Endothelial cell of umbilical vein (primary cell): ENCODE measurements at regions not wholly inside any gene's neighbourhood (a gene's known extent, or its start where the extent isn't known, plus 50 kb on each side); places are given as distances from the start of the nearest gene placed in this dataset.

Experiments used
- BruUV-seq: library from RNA; stranded (reverse); fragments of 400-500 nt; replicated peaks from 2 replicates; lab custom pipeline; 2021; lab: Mats Ljungman, UMichigan
- CTCF ChIA-PET: fragments of 300-600, 350-600 bp; sonication (Branson Sonifier 250); formaldehyde crosslinking; loops from one replicate; lab custom pipeline; 2021; ENCODE audit warnings: antibody characterized with exemption, inconsistent platforms; lab: Charles Lee
- POLR2A ChIA-PET: fragments of 300-600, 350-600 bp; sonication (Branson Sonifier 250); formaldehyde crosslinking; loops from one replicate; lab custom pipeline; 2021; ENCODE audit warnings: antibody characterized with exemption, inconsistent platforms; lab: Charles Lee
- DNase-seq: peaks from one replicate; pipeline ENCODE4 v3.0.0-alpha.2; 2011; ENCODE audit warnings: low read depth, low spot score
- FAIRE-seq: peaks from 2 replicates; lab custom pipeline; 2011; peaks lifted over from hg19 to GRCh38; lab: Jason Lieb, UNC
- H2AFZ ChIP-seq: 2 replicates; pipeline ENCODE4 v1.6.0; 2012; ENCODE audit warnings: low read depth, low read length, control low read depth, inconsistent platforms
- H3K27ac ChIP-seq: 2 replicates; pipeline ENCODE4 v1.5.1; 2011; ENCODE audit warnings: low read depth, mild to moderate bottlenecking, control low read depth, low read length, moderate library complexity; ENCODE audit not compliant: insufficient read depth
- H3K27me3 ChIP-seq, 2 experiments: 2 replicates each; pipeline versions ENCODE4 v1.6.0 to v1.6.1; 2011; ENCODE audit warnings: low read length in 2 of 2, mixed read lengths in 1 of 2; ENCODE audit not compliant: control insufficient read depth in 2 of 2, insufficient read depth in 2 of 2
- H3K36me3 ChIP-seq, 2 experiments: 2 replicates in 1 of 2; 3 replicates in 1 of 2; pipeline ENCODE4 v1.5.1; 2011; ENCODE audit warnings: low read length in 2 of 2, mild to moderate bottlenecking in 1 of 2, moderate library complexity in 1 of 2; ENCODE audit not compliant: control insufficient read depth in 2 of 2, insufficient read depth in 2 of 2; ENCODE audit errors: extremely low read depth in 1 of 2
- H3K4me1 ChIP-seq: 3 replicates; pipeline ENCODE4 v1.5.1; 2011; ENCODE audit warnings: mild to moderate bottlenecking, low read length; ENCODE audit not compliant: control insufficient read depth, insufficient read depth; ENCODE audit errors: extremely low read depth
- H3K4me2 ChIP-seq: 2 replicates; pipeline ENCODE4 v1.6.1; 2011; ENCODE audit warnings: low read length, control low read depth, mixed read lengths; ENCODE audit not compliant: insufficient read depth
- H3K4me3 ChIP-seq, 3 experiments: fragments of 200-600 bp in 1 of 3; sonication (generic), shearing (Covaris generic) in 1 of 3; replicated peaks in 1 of 3; 2 replicates each; pipeline ENCODE4 v1.5.1; 2011 to 2016; ENCODE audit warnings: control low read depth in 3 of 3, low read length in 3 of 3, mild to moderate bottlenecking in 2 of 3, inconsistent platforms in 1 of 3, low read depth in 1 of 3, moderate library complexity in 1 of 3; ENCODE audit not compliant: insufficient read depth in 1 of 3
- H3K79me2 ChIP-seq: 2 replicates; pipeline ENCODE4 v1.6.0; 2012; ENCODE audit warnings: low read length, inconsistent platforms; ENCODE audit not compliant: control insufficient read depth, insufficient read depth
- H3K9ac ChIP-seq: replicated peaks from 2 replicates; pipeline ENCODE3; 2011; ENCODE audit warnings: low read length, control low read depth; ENCODE audit not compliant: insufficient read depth; ENCODE audit errors: extremely low read depth
- H3K9me1 ChIP-seq: replicated peaks from 3 replicates; pipeline ENCODE4 v1.6.0; 2011; ENCODE audit warnings: mild to moderate bottlenecking, low read length; ENCODE audit not compliant: control insufficient read depth, insufficient read depth; ENCODE audit errors: extremely low read depth
- H3K9me3 ChIP-seq: replicated peaks from 2 replicates; pipeline ENCODE4 v1.5.1; 2012; ENCODE audit warnings: low read length, inconsistent platforms; ENCODE audit not compliant: control insufficient read depth, insufficient read depth
- H4K20me1 ChIP-seq: replicated peaks from 2 replicates; pipeline ENCODE3; 2011; ENCODE audit warnings: mild to moderate bottlenecking, low read length; ENCODE audit not compliant: control insufficient read depth, insufficient read depth; ENCODE audit errors: extremely low read depth
- CTCF ChIP-seq, 2 donors: IDR thresholded peaks; 1 replicate in 1 of 2; 2 replicates in 1 of 2; pipeline ENCODE4 v1.5.1; 2011; ENCODE audit warnings: low read length in 2 of 2, mild to moderate bottlenecking in 2 of 2, moderate library complexity in 2 of 2, control low read depth in 1 of 2, inconsistent platforms in 1 of 2, low read depth in 1 of 2; ENCODE audit not compliant: insufficient read depth in 1 of 2; ENCODE audit errors: extremely low read depth in 1 of 2
- EZH2 ChIP-seq: IDR thresholded peaks from 2 replicates; pipeline ENCODE4 v1.6.1; 2012; ENCODE audit warnings: borderline replicate concordance, low read depth, mild to moderate bottlenecking, moderate library complexity, low read length, inconsistent platforms; ENCODE audit not compliant: severe bottlenecking
- FOS ChIP-seq: IDR thresholded peaks from 2 replicates; pipeline ENCODE4 v1.6.1; 2011; ENCODE audit warnings: mild to moderate bottlenecking, low read length, moderate library complexity, borderline replicate concordance; ENCODE audit not compliant: insufficient read depth
- GATA2 ChIP-seq: IDR thresholded peaks from 2 replicates; pipeline ENCODE4 v1.7.0; 2011; ENCODE audit warnings: low read depth, mild to moderate bottlenecking, moderate library complexity, mixed read lengths, low read length; ENCODE audit not compliant: insufficient read length, insufficient read depth
- JUN ChIP-seq: IDR thresholded peaks from 2 replicates; pipeline ENCODE4 v1.6.1; 2011; ENCODE audit warnings: borderline replicate concordance, low read depth; ENCODE audit not compliant: insufficient read length, insufficient read depth
- MAX ChIP-seq: IDR thresholded peaks from 2 replicates; pipeline ENCODE4 v1.6.1; 2011; ENCODE audit not compliant: insufficient read depth, insufficient read length
- MYC ChIP-seq: IDR thresholded peaks from one replicate; pipeline ENCODE4 v1.6.1; 2011; ENCODE audit warnings: mild to moderate bottlenecking, low read depth, low read length
- POLR2A ChIP-seq: IDR thresholded peaks from 2 replicates; pipeline ENCODE4 v1.6.1; 2012; ENCODE audit warnings: low read depth, mild to moderate bottlenecking, control low read depth, low read length
- POLR2AphosphoS5 ChIP-seq: IDR thresholded peaks from 2 replicates; pipeline ENCODE4 v1.6.1; 2012; ENCODE audit warnings: low read depth, mild to moderate bottlenecking, control low read depth, low read length, moderate library complexity; ENCODE audit not compliant: insufficient read depth
- dilution Hi-C: fragments of 300-500 bp; cut with MboI; formaldehyde crosslinking; loops from one replicate; pipeline ENCODE4 v1.15.0; 2019; ENCODE audit warnings: low sequenced_read_pairs; ENCODE audit not compliant: extremely low pct_ligation_motif_present
- intact Hi-C: fragments of 100-400 bp; cut with micrococcal nuclease; formaldehyde crosslinking; loops from one replicate; pipeline ENCODE4 v1.10.0; 2022

- Histone ChIP-seq H2AFZ (no peak overlapping the region), H3K79me2 (no peaks in the 10 kb centered on the region), H3K36me3 (no peaks in the 10 kb centered on the region), H3K4me3 (no peak overlapping the region), H3K9ac (no peak overlapping the region), H3K9me1 (no peaks in the 10 kb centered on the region), H3K4me1 (no peaks in the 10 kb centered on the region), H3K27ac (no peak overlapping the region), H3K4me2 (no peak overlapping the region), H3K27me3 (no peaks in the 10 kb centered on the region), H3K9me3 (no peaks in the 10 kb centered on the region), H4K20me1 (no peaks in the 10 kb centered on the region)
- BruUV-seq = no TSS peak
- TF ChIP-seq GATA2 (no peak), EZH2 (no peak), CTCF (IDR thresholded peaks at IDR 0.05; ENCODE audit: extremely low read depth in 1 of 2, insufficient read depth in 1 of 2, low read depth in 1 of 2, low read length in 2 of 2) (no peak), JUN (no peak), POLR2A (no peak), FOS (no peak), MYC (no peak), MAX (no peak), POLR2AphosphoS5 (no peak)
- dilution Hi-C loops = no loop called here
- CTCF ChIA-PET = no interaction called here
- FAIRE-seq (no peak), DNase-seq (no peak)
- POLR2A ChIA-PET = no interaction called here
- intact Hi-C loops = no loop called here
Measured at GRCh38 chr11:25758145-25758661, 573.7 kb upstream of the ANO3 start.
